SK-N-SH (cell line): ENCODE measurements at regions not wholly inside any gene's neighbourhood (a gene's known extent, or its start where the extent isn't known, plus 50 kb on each side); places are given as distances from the start of the nearest gene placed in this dataset.

Source experiments
- CTCF ChIA-PET: fragments of 300-600, 350-600 bp; formaldehyde crosslinking; extraction: SDS; loops from one replicate; lab custom pipeline; 2021; lab: Yijun Ruan, JAX
- POLR2A ChIA-PET: fragments of 350-600 bp; sonication (Branson Sonifier 250); formaldehyde crosslinking; extraction: SDS; loops from one replicate; lab custom pipeline; 2020; ENCODE audit warnings: antibody characterized with exemption, inconsistent platforms; lab: Yijun Ruan, JAX
- DNase-seq: peaks from one replicate; pipeline ENCODE4 v3.0.0; 2012
- H2AFZ ChIP-seq: fragments of 200-600 bp; sonication (generic); 2 replicates; pipeline ENCODE4 v1.8.1; 2016; ENCODE audit warnings: antibody characterized with exemption, mild to moderate bottlenecking, low read depth
- H3F3A ChIP-seq: fragments of 200-600 bp; sonication (generic); replicated peaks from 2 replicates; pipeline ENCODE3; 2016; ENCODE audit warnings: antibody characterized with exemption, mild to moderate bottlenecking; ENCODE audit not compliant: insufficient read depth
- H3K27ac ChIP-seq, 2 experiments: fragments of 200-500 bp in 1 of 2; fragments of 200-600 bp in 1 of 2; sonication (Bioruptor generic) in 1 of 2; sonication (generic), shearing (Covaris generic) in 1 of 2; 2 replicates each; pipeline versions ENCODE4 v1.5.1 to v1.6.1; 2014 to 2016; ENCODE audit warnings: low read depth in 2 of 2, inconsistent platforms in 1 of 2, low read length in 1 of 2, mild to moderate bottlenecking in 1 of 2, mixed read lengths in 1 of 2
- H3K27me3 ChIP-seq: fragments of 200-600 bp; sonication (generic), shearing (Covaris generic); 2 replicates; pipeline ENCODE4 v1.6.1; 2016; ENCODE audit warnings: mixed run types; ENCODE audit not compliant: insufficient read depth
- H3K36me3 ChIP-seq, 2 experiments: fragments of 200-500 bp in 1 of 2; fragments of 200-600 bp in 1 of 2; sonication (Bioruptor generic) in 1 of 2; sonication (generic) in 1 of 2; replicated peaks in 1 of 2; 2 replicates each; pipeline versions ENCODE3 to v1.5.1; 2014 to 2016; ENCODE audit warnings: low read length in 1 of 2, mild to moderate bottlenecking in 1 of 2; ENCODE audit not compliant: insufficient read depth in 2 of 2, control insufficient read depth in 1 of 2
- H3K4me1 ChIP-seq, 2 experiments: fragments of 200-500 bp in 1 of 2; fragments of 200-600 bp in 1 of 2; sonication (Bioruptor generic) in 1 of 2; sonication (generic), shearing (Covaris generic) in 1 of 2; 2 replicates each; pipeline versions ENCODE4 v1.5.1 to v1.6.1; 2014 to 2016; ENCODE audit warnings: low read depth in 1 of 2, low read length in 1 of 2, mixed run types in 1 of 2; ENCODE audit not compliant: insufficient read depth in 2 of 2, control insufficient read depth in 1 of 2
- H3K4me2 ChIP-seq: fragments of 200-600 bp; sonication (generic), shearing (Covaris generic); 2 replicates; pipeline ENCODE4 v1.6.1; 2017; ENCODE audit warnings: mixed run types
- H3K4me3 ChIP-seq, 2 experiments: fragments of 200-500 bp in 1 of 2; fragments of 200-600 bp in 1 of 2; sonication (Bioruptor generic) in 1 of 2; sonication (generic), shearing (Covaris generic) in 1 of 2; 2 replicates each; pipeline versions ENCODE4 v1.5.1 to v1.8.1; 2014 to 2016; ENCODE audit warnings: low read depth in 2 of 2, inconsistent platforms in 1 of 2, low read length in 1 of 2, mild to moderate bottlenecking in 1 of 2, mixed read lengths in 1 of 2, moderate library complexity in 1 of 2
- H3K79me2 ChIP-seq: fragments of 200-600 bp; sonication (generic); 2 replicates; pipeline ENCODE4 v1.8.1; 2017; ENCODE audit warnings: mild to moderate bottlenecking; ENCODE audit not compliant: insufficient read depth
- H3K9ac ChIP-seq: fragments of 200-600 bp; sonication (generic); 2 replicates; pipeline ENCODE4 v1.6.1; 2017; ENCODE audit warnings: mixed run types
- H3K9me2 ChIP-seq: fragments of 200-600 bp; sonication (generic); 2 replicates; pipeline ENCODE4 v1.6.1; 2017; ENCODE audit warnings: mixed run types
- H3K9me3 ChIP-seq: fragments of 200-600 bp; sonication (generic); 2 replicates; pipeline ENCODE4 v1.6.1; 2017; ENCODE audit warnings: mixed run types, mild to moderate bottlenecking, moderate library complexity
- H4K20me1 ChIP-seq: fragments of 200-600 bp; sonication (generic); 2 replicates; pipeline ENCODE4 v1.6.1; 2017; ENCODE audit warnings: mild to moderate bottlenecking, mixed run types; ENCODE audit not compliant: insufficient read depth
- CTCF ChIP-seq: fragments of 200-600 bp; sonication (generic); IDR thresholded peaks from 2 replicates; pipeline ENCODE4 v1.6.1; 2017; ENCODE audit warnings: antibody characterized with exemption, mild to moderate bottlenecking, moderate library complexity
- ELF1 ChIP-seq: IDR thresholded peaks from 2 replicates; pipeline ENCODE4 v1.4.0; 2012
- EP300 ChIP-seq, 2 experiments: IDR thresholded peaks; 2 replicates each; pipeline versions ENCODE4 v1.4.0 to v1.6.1; 2012; ENCODE audit warnings: borderline replicate concordance in 1 of 2, low read depth in 1 of 2, low read length in 1 of 2
- EZH2phosphoT487 ChIP-seq: fragments of 200-600 bp; sonication (generic); IDR thresholded peaks from 2 replicates; pipeline ENCODE4 v1.6.1; 2017; ENCODE audit warnings: low read depth, mixed run types, mild to moderate bottlenecking, antibody characterized with exemption, moderate library complexity, borderline replicate concordance
- FOXJ3 ChIP-seq: sonication (generic); formaldehyde crosslinking; IDR thresholded peaks from 2 replicates; pipeline ENCODE4 v1.5.1; 2020; ENCODE audit warnings: mild to moderate bottlenecking, missing genetic modification reagents
- FOXM1 ChIP-seq: IDR thresholded peaks from 2 replicates; pipeline ENCODE4 v1.4.0; 2012; ENCODE audit warnings: low read depth, mild to moderate bottlenecking
- GATA2 ChIP-seq: sonication (generic); formaldehyde crosslinking; IDR thresholded peaks from 2 replicates; pipeline ENCODE4 v1.5.0; 2020; ENCODE audit warnings: mild to moderate bottlenecking, missing genetic modification reagents
- MXI1 ChIP-seq: IDR thresholded peaks from 2 replicates; pipeline ENCODE4 v1.6.1; 2012; ENCODE audit warnings: mild to moderate bottlenecking, low read depth, low read length, improper control_type of control experiment
- NFIC ChIP-seq: IDR thresholded peaks from 2 replicates; pipeline ENCODE4 v1.4.0; 2012; ENCODE audit warnings: borderline replicate concordance
- RAD21 ChIP-seq: IDR thresholded peaks from 2 replicates; pipeline ENCODE4 v1.6.1; 2012; ENCODE audit warnings: mild to moderate bottlenecking, low read length
- RCOR1 ChIP-seq: fragments of 150-350 bp; IDR thresholded peaks from 2 replicates; pipeline ENCODE4 v1.6.1; 2017; ENCODE audit warnings: antibody characterized with exemption, low read length
- REST ChIP-seq: IDR thresholded peaks from 2 replicates; pipeline ENCODE4 v1.6.1; 2012; ENCODE audit warnings: mild to moderate bottlenecking, low read depth, low read length, moderate library complexity
- RXRA ChIP-seq: IDR thresholded peaks from 2 replicates; pipeline ENCODE4 v1.4.0; 2012; ENCODE audit warnings: low read depth, mild to moderate bottlenecking, borderline replicate concordance
- TAF1 ChIP-seq: IDR thresholded peaks from 2 replicates; pipeline ENCODE4 v1.6.1; 2012; ENCODE audit warnings: low read depth, mild to moderate bottlenecking, low read length, moderate library complexity, borderline replicate concordance
- TCF12 ChIP-seq: IDR thresholded peaks from 2 replicates; pipeline ENCODE4 v1.4.0; 2012
- TEAD4 ChIP-seq: IDR thresholded peaks from 2 replicates; pipeline ENCODE4 v1.4.0; 2012; ENCODE audit warnings: mild to moderate bottlenecking, borderline replicate concordance; ENCODE audit not compliant: insufficient read depth
- USF2 ChIP-seq: fragments of 150-350 bp; IDR thresholded peaks from 2 replicates; pipeline ENCODE4 v1.6.1; 2017; ENCODE audit warnings: antibody characterized with exemption, low read length, low read depth, borderline replicate concordance
- ZBTB33 ChIP-seq: IDR thresholded peaks from 2 replicates; pipeline ENCODE4 v1.4.0; 2012; ENCODE audit warnings: low read depth, borderline replicate concordance
- WGBS: methylation state at CpG from one replicate; pipeline ENCODE4 v1.1.6; 2017; ENCODE audit warnings: low lambda C conversion rate; 5-methylcytosine and 5-hydroxymethylcytosine counted together

- no peak for TF ChIP-seq FOXJ3 (CRISPR knock-in tag)
- TF ChIP-seq NFIC = no peak
- TF ChIP-seq EP300 (IDR thresholded peaks at IDR 0.05; ENCODE audit: borderline replicate concordance in 1 of 2, low read depth in 1 of 2, low read length in 1 of 2) = no peak
- TF ChIP-seq RCOR1 = no peak
- TF ChIP-seq RXRA = no peak
- TF ChIP-seq TEAD4 = no peak
- no peak for TF ChIP-seq REST
- TF ChIP-seq ELF1 = no peak
- no peak for TF ChIP-seq CTCF
- TF ChIP-seq RAD21 = no peak
- no peak for TF ChIP-seq FOXM1
- TF ChIP-seq TAF1 = no peak
- no peak for TF ChIP-seq EZH2phosphoT487
- TF ChIP-seq ZBTB33 = no peak
- TF ChIP-seq USF2 = no peak
- no peak for TF ChIP-seq MXI1
- no peak for TF ChIP-seq TCF12
- no peak for TF ChIP-seq GATA2 (CRISPR knock-in tag)
- TF ChIP-seq, all 33 proteins: peak for 0
- Histone ChIP-seq H3K27me3 (no peaks in the 10 kb centered on the region), H4K20me1 (no peaks in the 10 kb centered on the region), H3K27ac (no peak overlapping the region), H3K79me2 (no peaks in the 10 kb centered on the region), H3F3A (no peaks in the 10 kb centered on the region), H3K4me1 (no peaks in the 10 kb centered on the region), H3K9ac (no peak overlapping the region), H2AFZ (no peak overlapping the region), H3K9me3 (no peaks in the 10 kb centered on the region), H3K36me3 (no peaks in the 10 kb centered on the region), H3K9me2 (no peaks in the 10 kb centered on the region), H3K4me3 (no peak overlapping the region), H3K4me2 (no peak overlapping the region)
- WGBS = 41% methylated on average over 5 of the region's 5 CpGs
- POLR2A ChIA-PET = no interaction called here
- no peak for DNase-seq
- CTCF ChIA-PET = interaction anchor here (1.2 kb wide), 1 partner anchor 25 kb away, joined by 3 read pairs; no protein-coding TSS in a partner anchor
These were observed 111.1 kb downstream of the PRLHR start for GRCh38 chr10:118484152-118484871.
